ENCODE measurements at regions not wholly inside any gene's neighbourhood (a gene's known extent, or its start where the extent isn't known, plus 50 kb on each side); places are given as distances from the start of the nearest gene placed in this dataset.

DNA sequence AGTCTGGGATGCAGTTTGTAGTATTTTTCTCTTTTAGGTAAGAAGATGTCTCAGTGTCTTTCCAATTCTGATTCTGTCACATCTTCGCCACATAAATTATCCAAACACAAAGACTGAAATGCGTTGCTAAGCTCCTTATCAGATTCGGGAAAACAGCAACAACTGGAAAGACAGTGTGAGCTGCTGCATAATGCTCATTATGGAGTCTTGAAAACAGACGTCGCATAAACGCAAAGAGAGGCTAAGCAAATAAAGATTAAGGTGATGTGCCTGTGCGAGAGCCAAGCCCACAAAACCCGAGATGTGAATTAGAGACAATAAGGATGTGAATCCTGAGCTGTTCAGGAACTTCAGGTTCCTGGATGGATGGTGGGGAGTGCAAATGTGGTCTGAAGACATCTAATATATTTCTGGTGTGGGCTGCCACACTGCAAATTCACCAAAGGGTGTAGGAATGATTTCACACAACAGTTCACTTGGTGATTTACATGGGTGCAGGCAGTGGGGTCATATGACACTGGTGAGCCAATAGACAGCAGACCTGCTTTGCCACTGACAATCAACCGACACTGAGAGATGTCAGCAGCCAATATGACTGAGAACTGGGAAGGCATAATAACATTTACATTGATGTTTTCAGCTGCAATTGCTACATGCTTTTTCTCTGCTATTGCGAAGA is 195.8 kb downstream of the MTX2 start:
- TF ChIP-seq SP1 (IDR thresholded peaks at IDR 0.05) (no peak), LEF1 (IDR thresholded peaks at IDR 0.05; ENCODE audit: borderline replicate concordance) (no peak), TARDBP (IDR thresholded peaks at IDR 0.05) (no peak), SUZ12 (IDR thresholded peaks at IDR 0.05) (no peak), FOXM1 (IDR thresholded peaks at IDR 0.05; ENCODE audit: borderline replicate concordance) (no peak)

All from HEK293T (cell line).